ENCODE measurements at regions not wholly inside any gene's neighbourhood (a gene's known extent, or its start where the extent isn't known, plus 50 kb on each side); places are given as distances from the start of the nearest gene placed in this dataset.

- CTCF ChIA-PET, result no interaction called here
- POLR2A ChIA-PET, result no interaction called here
- DNase-seq, result no peak
- H3K27ac Mint-ChIP-seq, result no peak overlapping the region
- H3K36me3 Mint-ChIP-seq, result no peaks in the 10 kb centered on the region
- no peaks in the 10 kb centered on the region for H3K9me3 Mint-ChIP-seq
- H3K4me1 Mint-ChIP-seq (ENCODE audit: low read depth), result no peaks in the 10 kb centered on the region
- intact Hi-C loops (cut with micrococcal nuclease), result loop anchor here (10.0 kb wide), 1 partner anchor 104 kb away; no protein-coding TSS in a partner anchor
- peaks cover 14% of the 10 kb centered on the region for H3K27me3 Mint-ChIP-seq
- no peak overlapping the region for H3K4me3 Mint-ChIP-seq
Measured at GRCh38 chr6:3518356-3519190, 61.7 kb upstream of the SLC22A23 start.

GRCh38 chr6:3517350-3517749 lies 60.5 kb upstream of the SLC22A23 start:
- Mint-ChIP-seq H3K4me1 (ENCODE audit: low read depth) (no peaks in the 10 kb centered on the region), H3K9me3 (no peaks in the 10 kb centered on the region), H3K4me3 (no peak overlapping the region), H3K36me3 (no peaks in the 10 kb centered on the region), H3K27me3 (peaks cover 20% of the 10 kb centered on the region), H3K27ac (no peak overlapping the region)
- intact Hi-C loops (cut with micrococcal nuclease), result loop anchor here (10.0 kb wide), 1 partner anchor 103 kb away; no protein-coding TSS in a partner anchor
- ChIA-PET CTCF (no interaction called here), POLR2A (no interaction called here)
- no peak for DNase-seq

GRCh38 chr6:3516092-3516491 lies 59.2 kb upstream of the SLC22A23 start:
- no peak overlapping the region for H3K4me3 Mint-ChIP-seq

GRCh38 chr6:3515669-3516068 lies 58.8 kb upstream of the SLC22A23 start:
- Mint-ChIP-seq H3K36me3 (no peaks in the 10 kb centered on the region), H3K9me3 (no peaks in the 10 kb centered on the region), H3K4me1 (ENCODE audit: low read depth) (no peaks in the 10 kb centered on the region), H3K27ac (no peak overlapping the region), H3K4me3 (no peak overlapping the region), H3K27me3 (peaks cover 21% of the 10 kb centered on the region)
- intact Hi-C loops (cut with micrococcal nuclease), result loop anchor here (10.0 kb wide), 1 partner anchor 101 kb away; no protein-coding TSS in a partner anchor
- DNase-seq, result no peak
- CTCF ChIA-PET, result no interaction called here
- POLR2A ChIA-PET, result no interaction called here

More at GRCh38 chr6:3516092-3516491, 59.2 kb upstream of the SLC22A23 start:
- no peak for DNase-seq
- ChIA-PET CTCF (no interaction called here), POLR2A (no interaction called here)
- Mint-ChIP-seq H3K4me1 (ENCODE audit: low read depth) (no peaks in the 10 kb centered on the region), H3K36me3 (no peaks in the 10 kb centered on the region), H3K27me3 (peaks cover 23% of the 10 kb centered on the region), H3K9me3 (no peaks in the 10 kb centered on the region), H3K27ac (no peak overlapping the region)
- intact Hi-C loops (cut with micrococcal nuclease), result loop anchor here (10.0 kb wide), 1 partner anchor 101 kb away; no protein-coding TSS in a partner anchor

GRCh38 chr6:3513416-3513815 lies 56.6 kb upstream of the SLC22A23 start:
- ChIA-PET CTCF (interaction anchor here (0.5 to 1.4 kb wide), 2 partner anchors 231 to 249 kb away, joined by 3 read pairs; no protein-coding TSS in a partner anchor), POLR2A (no interaction called here)
- H3K4me1 Mint-ChIP-seq (ENCODE audit: low read depth), result no peaks in the 10 kb centered on the region
- intact Hi-C loops (cut with micrococcal nuclease), result loop anchor here (10.0 kb wide), 1 partner anchor 99 kb away; no protein-coding TSS in a partner anchor
- H3K36me3 Mint-ChIP-seq, result no peaks in the 10 kb centered on the region
- H3K9me3 Mint-ChIP-seq, result no peaks in the 10 kb centered on the region
- H3K27ac Mint-ChIP-seq, result no peak overlapping the region
- H3K27me3 Mint-ChIP-seq, result peaks cover 18% of the 10 kb centered on the region
- no peak overlapping the region for H3K4me3 Mint-ChIP-seq
- no peak for DNase-seq

GRCh38 chr6:3512832-3513231 lies 56.0 kb upstream of the SLC22A23 start:
- H3K4me1 Mint-ChIP-seq (ENCODE audit: low read depth), result no peaks in the 10 kb centered on the region
- ChIA-PET CTCF (interaction anchor here (0.5 to 1.4 kb wide), 3 partner anchors 98 to 248 kb away, joined by 3 read pairs; no protein-coding TSS in a partner anchor), POLR2A (no interaction called here)
- DNase-seq, result no peak
- H3K27ac Mint-ChIP-seq, result no peak overlapping the region
- peaks cover 18% of the 10 kb centered on the region for H3K27me3 Mint-ChIP-seq
- intact Hi-C loops (cut with micrococcal nuclease), result loop anchor here (10.0 kb wide), 1 partner anchor 98 kb away; no protein-coding TSS in a partner anchor
- no peak overlapping the region for H3K4me3 Mint-ChIP-seq
- H3K36me3 Mint-ChIP-seq, result no peaks in the 10 kb centered on the region
- H3K9me3 Mint-ChIP-seq, result no peaks in the 10 kb centered on the region

- H3K4me1 Mint-ChIP-seq (ENCODE audit: low read depth), result no peaks in the 10 kb centered on the region
- intact Hi-C loops (cut with micrococcal nuclease), result loop anchor here (10.0 kb wide), 1 partner anchor 96 kb away; no protein-coding TSS in a partner anchor
- no peaks in the 10 kb centered on the region for H3K36me3 Mint-ChIP-seq
- POLR2A ChIA-PET, result no interaction called here
- H3K9me3 Mint-ChIP-seq, result no peaks in the 10 kb centered on the region
- H3K4me3 Mint-ChIP-seq, result no peak overlapping the region
- CTCF ChIA-PET, result interaction anchor here (1.5 kb wide), 1 partner anchor 18 kb away, joined by 3 read pairs; no protein-coding TSS in a partner anchor
- no peak for DNase-seq
- no peak overlapping the region for H3K27ac Mint-ChIP-seq
- H3K27me3 Mint-ChIP-seq, result peaks cover 18% of the 10 kb centered on the region
Measured at GRCh38 chr6:3510617-3511016, 53.8 kb upstream of the SLC22A23 start.

GRCh38 chr6:3510178-3510577 lies 53.3 kb upstream of the SLC22A23 start:
- Mint-ChIP-seq H3K4me1 (ENCODE audit: low read depth) (no peaks in the 10 kb centered on the region), H3K27me3 (peaks cover 18% of the 10 kb centered on the region), H3K27ac (no peak overlapping the region), H3K9me3 (no peaks in the 10 kb centered on the region), H3K36me3 (no peaks in the 10 kb centered on the region), H3K4me3 (no peak overlapping the region)
- intact Hi-C loops (cut with micrococcal nuclease), result loop anchor here (10.0 kb wide), 1 partner anchor 95 kb away; no protein-coding TSS in a partner anchor
- POLR2A ChIA-PET, result no interaction called here
- no peak for DNase-seq
- CTCF ChIA-PET, result interaction anchor here (1.5 kb wide), 1 partner anchor 18 kb away, joined by 3 read pairs; no protein-coding TSS in a partner anchor

- CTCF ChIA-PET, result interaction anchor here (1.5 kb wide), 1 partner anchor 17 kb away, joined by 3 read pairs; no protein-coding TSS in a partner anchor
- POLR2A ChIA-PET, result no interaction called here
- intact Hi-C loops (cut with micrococcal nuclease), result no loop called here
- no peak overlapping the region for H3K4me3 Mint-ChIP-seq
- no peaks in the 10 kb centered on the region for H3K9me3 Mint-ChIP-seq
- no peaks in the 10 kb centered on the region for H3K36me3 Mint-ChIP-seq
- DNase-seq, result no peak
- H3K27me3 Mint-ChIP-seq, result peaks cover 19% of the 10 kb centered on the region
- H3K27ac Mint-ChIP-seq, result no peak overlapping the region
- no peaks in the 10 kb centered on the region for H3K4me1 Mint-ChIP-seq (ENCODE audit: low read depth)
Measured at GRCh38 chr6:3509336-3509735, 52.5 kb upstream of the SLC22A23 start.

GRCh38 chr6:3506751-3507383 lies 50.0 kb upstream of the SLC22A23 start:
- DNase-seq, result no peak
- Mint-ChIP-seq H3K27ac (no peak overlapping the region), H3K36me3 (no peaks in the 10 kb centered on the region), H3K4me3 (no peak overlapping the region), H3K27me3 (peaks cover 7% of the 10 kb centered on the region), H3K4me1 (ENCODE audit: low read depth) (no peaks in the 10 kb centered on the region), H3K9me3 (no peaks in the 10 kb centered on the region)
- ChIA-PET POLR2A (no interaction called here), CTCF (no interaction called here)
- intact Hi-C loops (cut with micrococcal nuclease), result no loop called here

Measured in activated CD4-positive, alpha-beta memory T cell treated with anti-CD3 and anti-CD28 coated beads for 36 hours (primary cell).